ENCODE measurements at regions not wholly inside any gene's neighbourhood (a gene's known extent, or its start where the extent isn't known, plus 50 kb on each side); places are given as distances from the start of the nearest gene placed in this dataset.

DNA sequence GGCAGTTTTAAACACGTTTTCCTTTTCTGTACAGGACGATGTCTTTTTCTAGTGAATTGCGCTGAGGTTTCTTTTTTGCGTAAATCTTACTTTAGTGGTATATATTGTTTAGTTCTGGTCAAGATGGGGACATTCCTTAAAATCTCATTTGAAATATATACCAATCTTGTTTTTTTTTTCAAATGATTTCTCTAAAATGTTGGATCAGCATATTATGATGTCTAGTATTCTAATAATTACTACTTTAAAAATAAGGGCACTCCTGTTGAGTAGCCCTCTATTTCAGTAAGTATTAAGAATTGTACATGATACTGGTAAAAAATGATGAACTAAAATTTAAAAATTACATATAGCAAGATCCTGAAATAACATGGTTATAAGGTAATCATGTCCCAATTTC is 224.1 kb upstream of the ARHGAP24 start:
- TF ChIP-seq EP300 (IDR thresholded peaks at IDR 0.05) (no peak), POLR2AphosphoS5 (IDR thresholded peaks at IDR 0.05) (no peak)
- TF ChIP-seq, protein P1, sequence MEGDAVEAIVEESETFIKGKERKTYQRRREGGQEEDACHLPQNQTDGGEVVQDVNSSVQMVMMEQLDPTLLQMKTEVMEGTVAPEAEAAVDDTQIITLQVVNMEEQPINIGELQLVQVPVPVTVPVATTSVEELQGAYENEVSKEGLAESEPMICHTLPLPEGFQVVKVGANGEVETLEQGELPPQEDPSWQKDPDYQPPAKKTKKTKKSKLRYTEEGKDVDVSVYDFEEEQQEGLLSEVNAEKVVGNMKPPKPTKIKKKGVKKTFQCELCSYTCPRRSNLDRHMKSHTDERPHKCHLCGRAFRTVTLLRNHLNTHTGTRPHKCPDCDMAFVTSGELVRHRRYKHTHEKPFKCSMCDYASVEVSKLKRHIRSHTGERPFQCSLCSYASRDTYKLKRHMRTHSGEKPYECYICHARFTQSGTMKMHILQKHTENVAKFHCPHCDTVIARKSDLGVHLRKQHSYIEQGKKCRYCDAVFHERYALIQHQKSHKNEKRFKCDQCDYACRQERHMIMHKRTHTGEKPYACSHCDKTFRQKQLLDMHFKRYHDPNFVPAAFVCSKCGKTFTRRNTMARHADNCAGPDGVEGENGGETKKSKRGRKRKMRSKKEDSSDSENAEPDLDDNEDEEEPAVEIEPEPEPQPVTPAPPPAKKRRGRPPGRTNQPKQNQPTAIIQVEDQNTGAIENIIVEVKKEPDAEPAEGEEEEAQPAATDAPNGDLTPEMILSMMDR (IDR thresholded peaks at IDR 0.05) = no peak

All from stomach (tissue), 4 donors.